ENCODE measurements at regions not wholly inside any gene's neighbourhood (a gene's known extent, or its start where the extent isn't known, plus 50 kb on each side); places are given as distances from the start of the nearest gene placed in this dataset.

- Histone ChIP-seq H3K27ac (ENCODE audit: insufficient read depth, low read length) (no peak overlapping the region), H4K5ac (ENCODE audit: low read depth, low read length) (no peak overlapping the region)
- dilution Hi-C loops (cut with HindIII; ENCODE audit: low sequenced_read_pairs, unreplicated experiment), result no loop called here
These were observed 250.9 kb downstream of the SIPA1L2 start for GRCh38 chr1:232379063-232379434.

More at GRCh38 chr1:232379063-232379434, 250.9 kb downstream of the SIPA1L2 start:
- H2BK20ac ChIP-seq (ENCODE audit: low read depth, low read length), result no peak overlapping the region
- peaks cover 3% of the 10 kb centered on the region; the same call in 1 of the 2 replicates for H3K9me1 ChIP-seq (ENCODE audit: insufficient read depth, low read length)
- no peak overlapping the region for H2BK5ac ChIP-seq (ENCODE audit: low read depth, low read length, poor library complexity, severe bottlenecking)
- H3K23ac ChIP-seq (ENCODE audit: low read depth, low read length), result no peak overlapping the region
- H3K36me3 ChIP-seq (ENCODE audit: control insufficient read depth, insufficient read depth, low read length), result no peaks in the 10 kb centered on the region
- no peak overlapping the region for H3K9ac ChIP-seq (ENCODE audit: low read depth, low read length)
- H2BK15ac ChIP-seq (ENCODE audit: low read depth, low read length), result no peak overlapping the region
- no peak overlapping the region for H4K91ac ChIP-seq (ENCODE audit: insufficient read depth, low read depth, low read length)
- intact Hi-C loops (cut with micrococcal nuclease), result no loop called here
- peaks cover 5% of the 10 kb centered on the region; the same call in 1 of the 2 replicates for H3K4me1 ChIP-seq (ENCODE audit: control insufficient read depth, insufficient read depth, low read length)
- no peak overlapping the region for H3K18ac ChIP-seq (ENCODE audit: low read depth, low read length)
- ChIA-PET POLR2A (ENCODE audit: unreplicated experiment) (no interaction called here), CTCF (no interaction called here)
- no peaks in the 10 kb centered on the region for H3K27me3 ChIP-seq (ENCODE audit: control insufficient read depth, insufficient read depth, low read length)
- no peak overlapping the region for H2BK120ac ChIP-seq (ENCODE audit: low read depth, low read length)
- no peak for DNase-seq
- no peak for ATAC-seq (ENCODE audit: low read depth)
- H3K79me1 ChIP-seq (ENCODE audit: low read depth in 1 of 2, low read length in 2 of 2), result no peaks in the 10 kb centered on the region
- TF ChIP-seq CEBPB (IDR thresholded peaks at IDR 0.05; ENCODE audit: low read depth, low read length) (no peak), MAZ (IDR thresholded peaks at IDR 0.05; ENCODE audit: borderline replicate concordance, low read depth, low read length) (no peak)
- no peaks in the 10 kb centered on the region for H4K20me1 ChIP-seq (ENCODE audit: insufficient read depth, low read length)
- H3K14ac ChIP-seq (replicated peaks; ENCODE audit: low read depth, low read length), result no peak overlapping the region
- no peak overlapping the region for H3K4ac ChIP-seq (ENCODE audit: low read depth, low read length)
- no peak overlapping the region for H3K4me3 ChIP-seq (ENCODE audit: insufficient read depth, low read depth, low read length)
- H2AK5ac ChIP-seq (ENCODE audit: low read depth, low read length), result no peak overlapping the region
- no peaks in the 10 kb centered on the region for H3K9me3 ChIP-seq (ENCODE audit: control insufficient read depth, insufficient read depth, low read length)
- BruUV-seq (replicated peaks), result no TSS peak
- no peak overlapping the region for H3K56ac ChIP-seq (ENCODE audit: extremely low read depth, insufficient read depth, low read length)
- WGBS, 2 experiments (ENCODE audit: extremely low coverage in 2 of 2, insufficient read length in 1 of 2), result no CpG with 5 or more reads among the region's 7 CpGs
- H2AK9ac ChIP-seq (replicated peaks; ENCODE audit: low read depth, low read length, poor library complexity), result no peak overlapping the region
- no peak overlapping the region for H4K8ac ChIP-seq (ENCODE audit: low read depth in 2 of 2, low read length in 2 of 2)
- H3K4me2 ChIP-seq (ENCODE audit: low read depth, low read length), result no peak overlapping the region
- in situ Hi-C loops (cut with MboI; ENCODE audit: low sequenced_read_pairs), result no loop called here
- no peak overlapping the region for H2AFZ ChIP-seq (replicated peaks; ENCODE audit: low read length, poor library complexity)

Measured in IMR-90 (cell line).